ENCODE measurements at regions not wholly inside any gene's neighbourhood (a gene's known extent, or its start where the extent isn't known, plus 50 kb on each side); places are given as distances from the start of the nearest gene placed in this dataset.
A peak's percentile ranks its signal among the peaks of the same experiment; 100 is the strongest.

- no peak overlapping the region for H3K4me3 ChIP-seq (ENCODE audit: low read depth, low read length)
- no peak for DNase-seq (ENCODE audit: low read depth)
- TF ChIP-seq CTCF (conservative IDR thresholded peaks at IDR 0.05; ENCODE audit: low read depth, low read length): no peak
These were observed 211.4 kb upstream of the HS6ST1 start for GRCh38 chr2:128530025-128530573.

- no peak for DNase-seq (ENCODE audit: low read depth)
- TF ChIP-seq CTCF (conservative IDR thresholded peaks at IDR 0.05; ENCODE audit: low read depth, low read length): no peak
- H3K4me3 ChIP-seq (ENCODE audit: low read depth, low read length): no peak overlapping the region
These were observed 213.2 kb upstream of the HS6ST1 start for GRCh38 chr2:128531856-128532255.

GRCh38 chr2:128533101-128533500, 214.4 kb upstream of the HS6ST1 start:
- TF ChIP-seq CTCF (conservative IDR thresholded peaks at IDR 0.05; ENCODE audit: low read depth, low read length): no peak
- H3K4me3 ChIP-seq (ENCODE audit: low read depth, low read length): no peak overlapping the region
- DNase-seq (ENCODE audit: low read depth): no peak

GRCh38 chr2:128534688-128535392, 216.2 kb upstream of the HS6ST1 start:
- no peak for TF ChIP-seq CTCF (conservative IDR thresholded peaks at IDR 0.05; ENCODE audit: low read depth, low read length)
- H3K4me3 ChIP-seq (ENCODE audit: low read depth, low read length): no peak overlapping the region
- DNase-seq (ENCODE audit: low read depth): no peak

- no peak overlapping the region for H3K4me3 ChIP-seq (ENCODE audit: low read depth, low read length)
- DNase-seq (ENCODE audit: low read depth): peak; percentile 83
- no peak for TF ChIP-seq CTCF (conservative IDR thresholded peaks at IDR 0.05; ENCODE audit: low read depth, low read length)
These were observed 217.3 kb upstream of the HS6ST1 start for GRCh38 chr2:128535953-128536352.

GRCh38 chr2:128536925-128537620, 218.4 kb upstream of the HS6ST1 start:
- DNase-seq (ENCODE audit: low read depth): peak; percentile 97
- no peak for TF ChIP-seq CTCF (conservative IDR thresholded peaks at IDR 0.05; ENCODE audit: low read depth, low read length)
- no peak overlapping the region for H3K4me3 ChIP-seq (ENCODE audit: low read depth, low read length)

Measured in choroid plexus epithelial cell (primary cell).